Activated naive CD8-positive, alpha-beta T cell treated with anti-CD3 and anti-CD28 coated beads for 36 hours (primary cell): ENCODE measurements at regions not wholly inside any gene's neighbourhood (a gene's known extent, or its start where the extent isn't known, plus 50 kb on each side); places are given as distances from the start of the nearest gene placed in this dataset.
"Not testable (repeated sequence)": the region's sequence is repeated elsewhere in the genome, so short reads cannot be mapped to it uniquely, and the experiment has no call there.

ENCODE experiments used
- DNase-seq: peaks from one replicate; pipeline ENCODE4 v3.0.0; 2021
- H3K27ac Mint-ChIP-seq: one replicate; pipeline ENCODE4 v1.8.0; 2022; ENCODE audit warnings: mild to moderate bottlenecking, moderate library complexity, mixed read lengths
- H3K27me3 Mint-ChIP-seq: one replicate; pipeline ENCODE4 v1.8.0; 2022; ENCODE audit warnings: mild to moderate bottlenecking, mixed read lengths
- H3K36me3 Mint-ChIP-seq: one replicate; pipeline ENCODE4 v1.8.0; 2021; ENCODE audit warnings: mild to moderate bottlenecking, mixed read lengths
- H3K4me1 Mint-ChIP-seq: one replicate; pipeline ENCODE4 v1.8.0; 2021; ENCODE audit warnings: mixed read lengths
- H3K4me3 Mint-ChIP-seq: one replicate; pipeline ENCODE4 v1.8.0; 2022; ENCODE audit warnings: mild to moderate bottlenecking, moderate library complexity, mixed read lengths
- H3K9me3 Mint-ChIP-seq: one replicate; pipeline ENCODE4 v1.8.0; 2022; ENCODE audit warnings: mixed read lengths

DNA sequence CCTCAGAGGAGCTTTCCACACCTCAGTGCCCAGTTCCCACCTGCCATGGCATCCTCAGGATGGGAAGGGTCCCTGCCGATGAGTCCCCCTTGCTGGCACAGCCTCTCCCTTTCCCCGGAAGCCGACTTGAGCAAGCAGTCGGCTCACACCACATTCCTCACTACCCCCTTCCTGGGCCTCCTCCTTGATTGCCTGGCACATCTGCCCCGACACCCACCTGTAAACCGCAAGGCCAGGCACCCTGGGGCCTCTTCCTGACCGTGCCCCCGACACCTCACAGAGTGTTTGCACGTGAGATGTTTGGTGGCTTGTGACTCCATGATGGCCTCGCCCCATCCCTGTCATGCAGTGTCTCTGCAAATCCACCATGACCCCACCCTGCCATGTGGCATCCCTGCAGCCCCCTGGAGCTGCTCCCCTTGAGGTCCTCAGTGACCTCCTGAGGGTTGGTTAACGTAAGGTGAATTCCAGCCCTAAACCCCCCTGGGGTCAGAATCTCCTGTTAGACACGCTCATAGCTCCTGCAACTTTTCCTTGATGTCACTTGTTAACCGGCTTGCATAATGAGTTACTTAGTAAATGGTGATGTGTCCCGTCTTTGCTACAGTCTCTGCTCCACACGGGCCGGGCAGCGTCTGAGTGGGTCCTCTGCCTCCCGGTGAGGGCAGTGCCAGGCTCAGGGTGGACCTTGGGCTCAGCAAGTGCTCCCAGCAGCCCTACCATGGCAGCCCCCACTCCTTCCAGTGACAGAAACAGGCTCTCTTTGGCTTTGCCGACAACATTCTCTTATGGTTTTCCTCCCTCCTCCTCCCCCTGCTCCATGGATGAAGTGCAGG, 115.9 kb upstream of the FRMD1 start:
- H3K4me1 Mint-ChIP-seq, result no peaks in the 10 kb centered on the region
- H3K27ac Mint-ChIP-seq, result no peak overlapping the region
- no peaks in the 10 kb centered on the region for H3K36me3 Mint-ChIP-seq
- H3K4me3 Mint-ChIP-seq, result no peak overlapping the region
- DNase-seq, result no peak
- H3K27me3 Mint-ChIP-seq, result peaks cover 13% of the 10 kb centered on the region
- H3K9me3 Mint-ChIP-seq, result no peaks in the 10 kb centered on the region

DNA sequence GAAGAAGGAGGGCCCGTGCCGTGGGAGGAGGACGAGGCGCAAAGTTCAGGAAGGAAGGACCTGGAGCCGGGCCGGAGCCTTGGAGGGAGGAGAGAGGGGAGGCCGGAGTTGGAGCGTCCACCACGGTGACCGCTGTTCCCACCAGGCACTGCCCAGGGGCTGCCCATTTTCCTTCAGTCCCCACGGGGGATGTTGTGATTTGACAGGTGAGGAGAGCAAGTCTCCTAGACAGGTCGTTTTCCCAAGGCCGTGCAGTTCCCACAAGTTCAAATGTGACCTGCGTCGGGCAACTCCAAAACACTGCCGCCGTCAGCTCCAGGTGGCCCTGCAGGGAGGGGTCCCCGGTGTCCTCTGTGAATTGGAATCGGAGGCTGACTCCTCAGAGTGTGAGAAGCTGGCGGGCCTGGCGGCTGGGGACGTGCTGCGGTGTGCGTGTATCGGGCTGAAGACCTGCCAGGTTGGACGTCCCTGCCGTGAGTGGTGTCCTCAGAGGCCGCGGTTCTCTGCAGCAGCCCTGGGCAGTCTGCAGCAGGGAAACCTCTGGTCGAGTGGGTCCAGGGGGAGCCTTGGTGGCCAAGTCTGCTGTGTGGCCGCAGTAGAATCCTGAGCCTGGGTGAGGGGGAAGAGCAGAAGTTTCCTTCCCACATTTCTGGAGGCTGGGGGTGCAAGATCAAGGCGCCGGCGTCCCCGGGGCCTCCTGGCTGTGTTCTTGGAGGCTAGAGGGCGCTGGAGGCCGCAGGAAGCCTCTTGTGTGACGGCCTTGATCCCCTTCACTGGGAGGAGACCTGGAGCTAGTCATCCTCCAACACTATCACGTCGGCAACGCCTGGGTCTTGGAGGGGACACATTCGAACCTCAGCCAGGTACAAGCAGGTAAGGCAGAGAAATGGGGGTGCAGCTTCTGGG, 115.1 kb upstream of the FRMD1 start:
- Mint-ChIP-seq H3K4me1 (no peaks in the 10 kb centered on the region), H3K9me3 (no peaks in the 10 kb centered on the region), H3K27ac (no peak overlapping the region), H3K36me3 (no peaks in the 10 kb centered on the region), H3K27me3 (peaks cover 13% of the 10 kb centered on the region), H3K4me3 (no peak overlapping the region)
- DNase-seq, result no peak

DNA sequence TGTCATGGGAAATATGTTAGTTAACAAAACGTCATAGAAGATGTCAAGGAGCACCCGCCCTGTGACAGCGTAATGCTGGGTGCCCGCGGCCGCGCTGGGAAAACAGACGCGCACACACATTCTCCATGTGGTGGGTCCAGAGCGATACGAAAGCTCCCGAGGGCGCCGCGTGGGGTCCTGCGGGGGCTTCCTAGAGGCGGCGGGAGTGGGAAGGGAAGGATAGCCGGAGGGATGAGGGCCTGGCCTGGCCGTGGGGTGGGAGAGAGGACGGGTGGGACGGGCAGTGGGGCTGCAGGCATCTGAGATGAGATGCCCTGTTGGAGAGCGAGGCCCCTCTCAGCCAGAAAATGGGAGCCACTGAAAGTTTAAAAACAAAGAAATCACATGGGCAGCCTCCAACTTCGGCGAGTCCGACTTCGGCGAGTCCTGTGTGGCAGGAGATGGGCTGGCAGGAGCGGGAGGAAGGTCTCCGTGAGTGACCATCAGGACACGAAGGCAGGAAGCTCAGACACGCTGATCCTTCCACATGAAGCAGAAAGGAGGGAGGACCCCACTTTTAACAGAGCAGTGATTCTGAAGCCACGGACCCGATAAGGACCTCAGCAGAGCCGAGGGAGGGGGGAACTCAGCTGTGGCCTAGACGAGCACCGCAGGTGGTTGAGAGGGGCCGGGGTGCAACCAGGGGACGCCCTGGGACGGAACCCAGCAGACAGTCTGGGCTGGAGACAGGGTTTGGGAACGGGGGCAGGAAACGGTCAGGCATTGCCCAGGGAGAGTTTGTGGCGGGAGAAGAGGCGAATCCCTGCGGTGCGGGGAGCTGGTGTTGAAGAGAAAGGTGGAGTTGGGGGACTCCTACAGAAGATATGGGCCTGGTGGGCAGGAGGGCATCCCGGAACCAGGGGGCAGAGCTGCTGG, 114.1 kb upstream of the FRMD1 start:
- Mint-ChIP-seq H3K36me3 (no peaks in the 10 kb centered on the region), H3K27ac (no peak overlapping the region), H3K27me3 (peaks cover 13% of the 10 kb centered on the region), H3K9me3 (no peaks in the 10 kb centered on the region), H3K4me1 (no peaks in the 10 kb centered on the region), H3K4me3 (no peak overlapping the region)
- DNase-seq, result no peak

DNA sequence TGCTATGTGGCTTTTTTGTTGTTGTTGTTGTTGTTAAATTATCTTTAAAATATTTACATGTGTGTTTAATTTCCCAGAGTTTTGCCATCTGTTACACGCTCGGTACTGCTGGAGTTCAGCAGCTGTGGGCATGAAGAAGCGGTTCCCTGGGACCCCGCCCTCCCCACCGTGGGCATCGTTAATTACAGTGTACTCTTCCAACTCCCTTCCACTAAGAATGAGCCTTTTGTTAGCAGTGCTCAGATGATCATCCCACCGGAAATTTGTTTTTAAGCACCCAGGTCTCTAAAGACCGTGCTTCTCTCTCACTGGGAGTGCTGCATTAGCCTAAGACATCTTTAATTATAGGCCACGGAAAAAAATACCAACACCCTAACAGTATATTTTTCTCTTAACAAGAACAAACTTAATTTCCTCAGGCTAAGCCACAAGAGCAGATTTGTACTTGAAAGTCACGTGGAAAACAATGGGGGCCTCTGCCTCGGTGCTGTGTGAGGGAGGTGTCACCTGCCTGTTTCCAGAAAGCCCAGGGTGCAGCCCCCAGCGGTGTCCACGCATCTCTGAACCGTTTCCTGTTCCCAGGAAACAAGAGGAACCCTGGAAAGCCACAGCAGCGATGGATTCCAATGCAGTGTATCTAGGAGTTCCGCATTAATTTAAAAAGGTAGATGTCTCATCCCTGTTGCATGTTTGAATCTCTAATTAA, 113.3 kb upstream of the FRMD1 start:
- DNase-seq, result no peak
- Mint-ChIP-seq H3K4me3 (no peak overlapping the region), H3K36me3 (no peaks in the 10 kb centered on the region), H3K4me1 (no peaks in the 10 kb centered on the region), H3K27ac (no peak overlapping the region), H3K9me3 (no peaks in the 10 kb centered on the region), H3K27me3 (peaks cover 13% of the 10 kb centered on the region)

DNA sequence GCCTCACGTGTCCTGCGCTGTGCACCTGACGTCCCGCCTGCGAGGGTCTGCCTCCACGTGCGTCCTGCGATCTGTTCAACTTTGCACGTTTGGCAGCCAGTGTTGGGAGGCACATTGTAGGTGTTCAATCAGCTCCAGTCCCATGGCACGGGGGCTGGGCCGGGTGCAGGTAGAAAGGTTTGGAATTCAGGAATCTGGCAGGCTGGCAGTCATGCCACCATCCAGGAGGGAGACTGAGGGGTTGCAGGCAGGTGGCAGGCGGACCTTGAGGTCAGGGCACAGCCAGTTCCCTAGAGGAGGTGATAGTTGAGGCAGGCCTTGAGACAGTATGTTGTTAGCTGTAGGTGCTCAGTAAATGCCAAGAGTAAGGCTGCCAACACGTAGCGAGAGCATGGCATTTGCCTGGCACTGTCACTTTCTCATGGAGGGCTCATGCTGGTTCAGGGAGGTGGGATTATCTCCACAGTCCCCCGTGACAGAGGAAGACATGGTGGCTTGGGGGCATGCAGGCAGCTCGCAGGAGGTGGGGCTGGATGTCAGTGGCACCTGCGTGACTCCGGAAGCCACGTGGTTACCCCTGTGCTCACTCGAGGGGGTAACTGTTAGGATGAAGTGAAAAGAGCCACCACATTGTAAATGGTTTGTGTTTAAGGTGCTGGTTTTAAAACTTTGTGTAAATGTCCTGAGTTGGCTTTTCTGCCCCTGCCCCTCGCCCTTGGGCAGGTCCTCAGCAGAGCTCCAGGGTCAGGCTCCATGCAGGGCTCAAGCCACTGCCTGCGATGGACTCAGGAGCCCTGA, 111.8 kb upstream of the FRMD1 start:
- DNase-seq, result no peak
- H3K9me3 Mint-ChIP-seq, result no peaks in the 10 kb centered on the region
- no peaks in the 10 kb centered on the region for H3K4me1 Mint-ChIP-seq
- H3K27me3 Mint-ChIP-seq, result peaks cover 17% of the 10 kb centered on the region
- no peaks in the 10 kb centered on the region for H3K36me3 Mint-ChIP-seq
- H3K27ac Mint-ChIP-seq, result no peak overlapping the region
- no peak overlapping the region for H3K4me3 Mint-ChIP-seq

DNA sequence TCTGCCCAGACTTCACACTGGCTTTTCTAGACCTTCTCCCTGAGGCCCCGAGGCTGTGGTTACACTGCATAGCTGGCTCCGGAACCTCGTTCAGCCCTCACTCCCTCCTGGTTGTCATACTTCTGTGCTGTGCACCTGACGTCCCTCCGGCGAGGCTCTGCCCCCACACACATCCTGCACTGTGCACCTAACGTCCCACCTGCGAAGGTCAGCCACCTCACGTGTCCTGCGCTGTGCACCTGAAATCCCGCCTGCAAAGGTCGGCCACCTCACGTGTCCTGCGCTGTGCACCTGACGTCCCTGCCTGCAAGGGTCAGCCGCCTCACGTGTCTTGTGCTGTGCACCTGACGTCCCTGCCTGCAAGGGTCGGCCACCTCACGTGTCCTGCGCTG, 111.0 kb upstream of the FRMD1 start:
- Mint-ChIP-seq H3K4me1 (no peaks in the 10 kb centered on the region), H3K27me3 (peaks cover 13% of the 10 kb centered on the region), H3K36me3 (no peaks in the 10 kb centered on the region), H3K4me3 (no peak overlapping the region), H3K9me3 (no peaks in the 10 kb centered on the region), H3K27ac (no peak overlapping the region)
- DNase-seq, result no peak

DNA sequence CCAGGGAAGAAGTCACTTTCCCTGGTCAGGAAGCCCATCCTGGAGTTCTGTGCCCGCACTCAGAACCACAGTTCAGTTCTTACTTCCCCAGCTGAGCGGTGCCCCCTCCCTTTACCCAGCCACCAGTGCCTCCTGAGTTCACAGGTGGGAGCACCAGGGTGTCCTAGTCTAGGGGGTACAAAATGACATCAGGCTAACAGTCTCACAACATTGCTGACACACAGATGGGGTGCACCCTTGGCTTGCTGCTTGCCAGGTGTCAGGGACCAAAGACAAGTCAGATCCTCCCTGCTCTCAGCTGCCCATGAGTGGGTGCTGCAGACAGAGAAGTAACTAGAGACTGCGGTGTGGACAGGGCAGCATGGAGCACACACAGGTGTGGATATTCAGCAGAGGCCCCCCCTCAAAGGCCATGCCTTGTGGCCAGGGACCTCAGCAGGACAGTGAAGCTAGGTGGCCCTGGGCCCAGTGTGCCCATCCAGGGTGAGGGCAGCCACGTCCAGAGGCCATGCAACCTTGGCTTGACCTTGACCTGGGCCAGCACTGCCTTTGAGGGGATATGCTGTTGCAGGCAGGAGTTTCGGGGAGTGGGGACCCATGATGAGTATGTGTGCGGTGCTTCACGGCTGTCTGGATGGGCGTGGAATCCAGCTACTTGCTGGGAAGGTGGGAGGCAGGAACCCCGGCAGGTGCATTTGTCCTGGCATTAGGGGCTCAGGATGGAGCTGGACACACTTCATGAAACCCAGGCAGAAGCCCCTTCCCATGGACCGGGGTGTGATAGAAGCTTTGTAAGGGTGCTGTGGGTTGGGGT, 110.4 kb upstream of the FRMD1 start:
- no peak for DNase-seq
- Mint-ChIP-seq H3K27ac (no peak overlapping the region), H3K4me1 (no peaks in the 10 kb centered on the region), H3K4me3 (no peak overlapping the region), H3K36me3 (no peaks in the 10 kb centered on the region), H3K9me3 (no peaks in the 10 kb centered on the region), H3K27me3 (peaks cover 10% of the 10 kb centered on the region)

DNA sequence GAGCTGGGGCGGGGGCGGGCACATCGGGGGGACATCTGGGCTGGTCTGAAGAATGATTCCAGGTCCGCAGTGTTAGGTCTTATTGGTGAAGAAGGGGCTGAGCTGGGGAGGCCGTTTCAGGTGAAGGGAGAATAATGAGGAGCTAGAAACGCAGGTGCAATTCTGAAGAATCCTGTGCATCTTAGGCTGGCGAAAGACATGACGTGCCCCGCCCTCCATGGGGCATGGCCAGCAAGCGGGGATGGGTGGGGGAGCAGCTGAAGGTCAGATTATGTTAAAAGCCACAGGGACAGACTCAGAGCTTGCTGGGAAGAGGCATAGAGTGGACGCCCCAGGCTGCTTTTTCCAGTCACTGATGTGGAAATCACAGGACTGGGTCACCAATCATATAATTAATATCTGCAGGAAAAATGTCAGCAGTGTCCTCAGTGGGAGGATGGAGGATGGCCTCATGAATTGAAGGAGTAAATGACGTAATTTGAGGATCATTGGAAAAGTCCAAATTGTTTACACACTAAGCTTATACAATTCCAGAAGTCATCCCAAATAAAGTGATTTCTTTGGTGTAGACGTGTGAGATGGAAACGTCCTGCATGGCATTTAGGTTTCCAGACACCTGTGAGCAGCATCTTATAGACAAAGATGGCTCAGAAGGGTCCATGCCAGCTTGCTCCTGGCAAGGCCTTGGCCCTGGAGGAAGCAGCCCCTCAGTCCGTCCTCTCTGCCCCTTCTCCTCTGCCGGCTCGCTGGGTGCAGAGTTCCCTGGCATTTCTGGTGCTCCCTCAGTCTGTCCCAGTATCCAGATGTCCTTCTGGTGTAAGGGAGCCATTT, 109.6 kb upstream of the FRMD1 start:
- no peaks in the 10 kb centered on the region for H3K4me1 Mint-ChIP-seq
- peaks cover 10% of the 10 kb centered on the region for H3K27me3 Mint-ChIP-seq
- no peak overlapping the region for H3K4me3 Mint-ChIP-seq
- DNase-seq, result no peak
- H3K9me3 Mint-ChIP-seq, result no peaks in the 10 kb centered on the region
- H3K36me3 Mint-ChIP-seq, result no peaks in the 10 kb centered on the region
- H3K27ac Mint-ChIP-seq, result no peak overlapping the region

DNA sequence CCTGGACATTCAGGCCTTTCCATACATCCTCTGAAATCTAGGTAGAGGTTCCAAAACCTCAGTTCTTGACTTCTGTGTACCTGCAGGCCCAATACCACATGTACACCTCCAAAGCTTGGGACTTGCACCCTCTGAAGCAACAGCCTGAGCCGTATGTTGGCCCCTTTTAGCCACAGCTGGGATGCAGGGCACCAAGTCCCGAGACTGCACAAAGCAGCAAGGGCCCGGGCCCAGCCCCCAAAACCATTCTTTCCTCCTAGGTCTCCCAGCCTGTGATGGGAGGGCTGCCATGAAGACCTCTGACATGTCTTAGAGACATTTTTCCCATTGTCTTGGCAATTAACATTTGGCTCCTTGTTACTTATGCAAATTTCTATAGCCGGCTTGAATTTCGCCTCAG, 107.4 kb upstream of the FRMD1 start:
- Mint-ChIP-seq H3K27ac (no peak overlapping the region), H3K4me3 (no peak overlapping the region), H3K9me3 (no peaks in the 10 kb centered on the region), H3K4me1 (no peaks in the 10 kb centered on the region), H3K27me3 (peaks cover 4% of the 10 kb centered on the region), H3K36me3 (no peaks in the 10 kb centered on the region)
- DNase-seq, result no peak

DNA sequence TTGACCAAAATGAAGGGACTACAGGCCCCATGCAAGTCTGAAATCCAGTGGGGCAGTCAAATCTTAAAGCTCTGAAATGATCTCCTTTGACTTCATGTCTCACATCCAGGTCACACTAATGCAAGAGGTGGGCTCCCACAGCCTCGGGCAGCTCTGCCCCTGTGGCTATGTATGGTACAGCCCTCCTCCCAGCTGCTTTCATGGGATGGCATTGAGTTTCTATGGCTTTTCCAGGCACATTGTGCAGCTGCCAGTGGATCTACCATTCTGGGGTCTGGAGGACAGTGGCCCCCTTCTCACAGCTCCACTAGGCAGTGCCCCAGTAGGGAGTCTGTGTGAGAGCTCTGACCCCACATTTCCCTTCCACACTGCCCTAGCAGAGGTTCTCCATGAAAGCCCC, 107.0 kb upstream of the FRMD1 start:
- DNase-seq, result not testable (repeated sequence)

DNA sequence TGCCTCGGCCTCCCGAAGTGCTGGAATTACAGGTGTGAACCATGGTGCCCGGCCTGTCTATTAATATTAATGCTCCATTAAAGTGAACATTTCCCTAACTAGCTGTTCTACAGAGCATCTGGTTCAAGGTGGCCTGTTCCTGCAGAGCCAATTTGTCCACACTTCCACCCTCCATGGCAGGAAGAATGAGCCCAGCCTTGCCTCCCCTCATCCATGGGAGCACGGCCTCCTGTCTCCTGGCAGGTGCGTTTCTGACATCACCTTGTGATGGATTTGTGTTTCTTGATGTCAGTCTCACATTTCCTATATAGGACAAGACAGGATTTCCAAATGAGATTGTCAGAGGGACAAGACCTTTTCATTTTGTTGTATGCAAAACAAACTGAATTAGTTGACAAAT, 105.7 kb upstream of the FRMD1 start:
- Mint-ChIP-seq H3K4me1 (no peaks in the 10 kb centered on the region), H3K27ac (no peak overlapping the region), H3K4me3 (no peak overlapping the region), H3K36me3 (no peaks in the 10 kb centered on the region), H3K27me3 (peaks cover 4% of the 10 kb centered on the region), H3K9me3 (no peaks in the 10 kb centered on the region)
- DNase-seq, result no peak

More for the DNA sequence above, 107.0 kb upstream of the FRMD1 start:
- not testable (repeated sequence) for H3K4me1 Mint-ChIP-seq, H3K36me3 Mint-ChIP-seq, H3K9me3 Mint-ChIP-seq, H3K27me3 Mint-ChIP-seq, H3K27ac Mint-ChIP-seq, H3K4me3 Mint-ChIP-seq

DNA sequence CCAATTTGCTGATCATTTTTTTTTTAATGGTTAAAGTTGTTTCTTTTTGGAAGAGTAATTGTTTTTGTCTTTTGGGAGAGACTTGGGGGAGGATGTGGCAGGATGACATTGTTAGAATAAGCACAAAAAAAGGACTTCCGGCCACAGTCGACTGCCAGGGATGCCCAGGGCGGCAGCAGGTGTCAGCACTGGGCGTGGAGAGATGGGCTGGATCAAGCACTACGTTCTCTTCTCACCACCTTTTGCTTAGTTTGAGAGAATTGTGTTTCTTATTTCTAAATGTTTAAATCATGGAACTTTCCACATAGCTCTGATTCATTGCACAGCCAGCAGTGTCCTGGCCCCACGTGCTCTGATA, 104.6 kb upstream of the FRMD1 start:
- H3K27me3 Mint-ChIP-seq, result peaks cover 7% of the 10 kb centered on the region
- H3K36me3 Mint-ChIP-seq, result no peaks in the 10 kb centered on the region
- H3K4me3 Mint-ChIP-seq, result no peak overlapping the region
- no peak for DNase-seq
- no peaks in the 10 kb centered on the region for H3K4me1 Mint-ChIP-seq
- H3K27ac Mint-ChIP-seq, result no peak overlapping the region
- no peaks in the 10 kb centered on the region for H3K9me3 Mint-ChIP-seq
